ENCODE measurements at regions not wholly inside any gene's neighbourhood (a gene's known extent, or its start where the extent isn't known, plus 50 kb on each side); places are given as distances from the start of the nearest gene placed in this dataset.

GRCh38 chr16:85184404-85184803 lies 72.1 kb upstream of the CIBAR2 start:
- H3K27me3 ChIP-seq (ENCODE audit: control insufficient read depth, insufficient read depth, low read length): no peaks in the 10 kb centered on the region
- H3K18ac ChIP-seq (ENCODE audit: low read depth, low read length): no peak overlapping the region
- H3K27ac ChIP-seq (ENCODE audit: insufficient read depth, low read length): no peak overlapping the region
- H2BK20ac ChIP-seq (ENCODE audit: low read depth, low read length): no peak overlapping the region
- no peak overlapping the region for H3K4me2 ChIP-seq (ENCODE audit: low read depth, low read length)
- BruUV-seq (replicated peaks): no TSS peak
- H2AK9ac ChIP-seq (replicated peaks; ENCODE audit: low read depth, low read length, poor library complexity): no peak overlapping the region
- H3K14ac ChIP-seq (replicated peaks; ENCODE audit: low read depth, low read length): no peak overlapping the region
- H3K23ac ChIP-seq (ENCODE audit: low read depth, low read length): no peak overlapping the region
- ATAC-seq (ENCODE audit: low read depth): no peak
- no peak overlapping the region for H4K91ac ChIP-seq (ENCODE audit: insufficient read depth, low read depth, low read length)
- dilution Hi-C loops (cut with HindIII; ENCODE audit: low sequenced_read_pairs, unreplicated experiment): no loop called here
- CTCF ChIA-PET: no interaction called here
- H3K9me1 ChIP-seq (ENCODE audit: insufficient read depth, low read length): peaks cover 22% of the 10 kb centered on the region
- H3K9me3 ChIP-seq (ENCODE audit: control insufficient read depth, insufficient read depth, low read length): peaks cover 9% of the 10 kb centered on the region
- H2BK5ac ChIP-seq (ENCODE audit: low read depth, low read length, poor library complexity, severe bottlenecking): no peak overlapping the region
- intact Hi-C loops (cut with micrococcal nuclease): no loop called here
- TF ChIP-seq BHLHE40 (IDR thresholded peaks at IDR 0.05; ENCODE audit: low read depth, low read length) (no peak), CHD1 (IDR thresholded peaks at IDR 0.05; ENCODE audit: low read depth, low read length) (no peak), CTCF (conservative IDR thresholded peaks at IDR 0.05; ENCODE audit: low read depth, low read length) (no peak), POLR2A (IDR thresholded peaks at IDR 0.05; ENCODE audit: low read depth, low read length) (no peak), MAZ (IDR thresholded peaks at IDR 0.05; ENCODE audit: borderline replicate concordance, low read depth, low read length) (no peak), SMC3 (IDR thresholded peaks at IDR 0.05; ENCODE audit: low read depth, low read length) (no peak)
- no peak overlapping the region for H3K56ac ChIP-seq (ENCODE audit: extremely low read depth, insufficient read depth, low read length)
- H3K9ac ChIP-seq (ENCODE audit: low read depth, low read length): no peak overlapping the region
- no peak overlapping the region for H4K5ac ChIP-seq (ENCODE audit: low read depth, low read length)
- peaks cover 59 to 89% of the 10 kb centered on the region in 2 experiments for H3K79me1 ChIP-seq (ENCODE audit: low read depth in 1 of 2, low read length in 2 of 2)
- H2AK5ac ChIP-seq (ENCODE audit: low read depth, low read length): no peak overlapping the region
- in situ Hi-C loops (cut with MboI; ENCODE audit: low sequenced_read_pairs): no loop called here
- DNase-seq: no peak
- H3K4ac ChIP-seq (ENCODE audit: low read depth, low read length): no peak overlapping the region
- H4K8ac ChIP-seq (ENCODE audit: low read depth in 2 of 2, low read length in 2 of 2): no peak overlapping the region
- H4K20me1 ChIP-seq (ENCODE audit: insufficient read depth, low read length): peaks cover 53% of the 10 kb centered on the region
- H2BK15ac ChIP-seq (ENCODE audit: low read depth, low read length): no peak overlapping the region
- no peak overlapping the region for H3K4me3 ChIP-seq (ENCODE audit: insufficient read depth, low read depth, low read length)
- peaks cover 28% of the 10 kb centered on the region for H3K36me3 ChIP-seq (ENCODE audit: control insufficient read depth, insufficient read depth, low read length)
- POLR2A ChIA-PET (ENCODE audit: unreplicated experiment): no interaction called here
- H2BK120ac ChIP-seq (ENCODE audit: low read depth, low read length): no peak overlapping the region
- no peak overlapping the region for H2AFZ ChIP-seq (replicated peaks; ENCODE audit: low read length, poor library complexity)
- H3K4me1 ChIP-seq (ENCODE audit: control insufficient read depth, insufficient read depth, low read length): peaks cover 8% of the 10 kb centered on the region

Data from IMR-90 (cell line).